GM18508 (cell line): ENCODE measurements at regions not wholly inside any gene's neighbourhood (a gene's known extent, or its start where the extent isn't known, plus 50 kb on each side); places are given as distances from the start of the nearest gene placed in this dataset.

Experiments
- ATAC-seq: cut with Tn5 transposase; IDR thresholded peaks from one replicate; pipeline ENCODE4 v1.9.1; 2021; ENCODE audit warnings: moderate number of reproducible peaks; ENCODE audit not compliant: insufficient read depth, unreplicated experiment

- ATAC-seq, result no peak
Observed at GRCh38 chr12:76137606-76138005, 53.1 kb upstream of the NAP1L1 start.

GRCh38 chr12:76135456-76135855 is 51.0 kb upstream of the NAP1L1 start:
- ATAC-seq, result no peak
